ENCODE measurements at regions not wholly inside any gene's neighbourhood (a gene's known extent, or its start where the extent isn't known, plus 50 kb on each side); places are given as distances from the start of the nearest gene placed in this dataset.
"Not testable (repeated sequence)": the region's sequence is repeated elsewhere in the genome, so short reads cannot be mapped to it uniquely, and the experiment has no call there.

DNA sequence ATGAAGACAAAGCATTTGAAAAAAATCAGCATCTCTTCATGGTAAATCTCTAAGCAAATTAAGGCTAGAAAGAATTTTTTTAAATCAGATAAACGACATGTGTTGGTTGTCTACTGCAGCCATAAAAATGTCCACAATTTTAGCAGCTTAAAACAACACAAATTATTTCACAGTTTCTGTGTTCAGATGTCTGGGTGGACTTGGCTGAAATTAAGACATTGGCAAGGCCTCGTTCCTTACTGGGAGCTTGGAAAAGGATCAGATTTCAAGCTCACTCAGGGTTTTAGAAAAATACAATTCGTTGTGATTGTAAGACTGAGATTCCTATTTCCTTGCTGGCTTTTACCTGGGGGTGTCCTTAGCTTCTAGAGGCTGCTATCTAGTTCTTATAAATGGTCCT lies 1470.6 kb downstream of the PCDH19 start:
- H3K27ac ChIP-seq: no peak overlapping the region
- TF ChIP-seq, protein P1, sequence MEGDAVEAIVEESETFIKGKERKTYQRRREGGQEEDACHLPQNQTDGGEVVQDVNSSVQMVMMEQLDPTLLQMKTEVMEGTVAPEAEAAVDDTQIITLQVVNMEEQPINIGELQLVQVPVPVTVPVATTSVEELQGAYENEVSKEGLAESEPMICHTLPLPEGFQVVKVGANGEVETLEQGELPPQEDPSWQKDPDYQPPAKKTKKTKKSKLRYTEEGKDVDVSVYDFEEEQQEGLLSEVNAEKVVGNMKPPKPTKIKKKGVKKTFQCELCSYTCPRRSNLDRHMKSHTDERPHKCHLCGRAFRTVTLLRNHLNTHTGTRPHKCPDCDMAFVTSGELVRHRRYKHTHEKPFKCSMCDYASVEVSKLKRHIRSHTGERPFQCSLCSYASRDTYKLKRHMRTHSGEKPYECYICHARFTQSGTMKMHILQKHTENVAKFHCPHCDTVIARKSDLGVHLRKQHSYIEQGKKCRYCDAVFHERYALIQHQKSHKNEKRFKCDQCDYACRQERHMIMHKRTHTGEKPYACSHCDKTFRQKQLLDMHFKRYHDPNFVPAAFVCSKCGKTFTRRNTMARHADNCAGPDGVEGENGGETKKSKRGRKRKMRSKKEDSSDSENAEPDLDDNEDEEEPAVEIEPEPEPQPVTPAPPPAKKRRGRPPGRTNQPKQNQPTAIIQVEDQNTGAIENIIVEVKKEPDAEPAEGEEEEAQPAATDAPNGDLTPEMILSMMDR (conservative IDR thresholded peaks at IDR 0.05): no peak

DNA sequence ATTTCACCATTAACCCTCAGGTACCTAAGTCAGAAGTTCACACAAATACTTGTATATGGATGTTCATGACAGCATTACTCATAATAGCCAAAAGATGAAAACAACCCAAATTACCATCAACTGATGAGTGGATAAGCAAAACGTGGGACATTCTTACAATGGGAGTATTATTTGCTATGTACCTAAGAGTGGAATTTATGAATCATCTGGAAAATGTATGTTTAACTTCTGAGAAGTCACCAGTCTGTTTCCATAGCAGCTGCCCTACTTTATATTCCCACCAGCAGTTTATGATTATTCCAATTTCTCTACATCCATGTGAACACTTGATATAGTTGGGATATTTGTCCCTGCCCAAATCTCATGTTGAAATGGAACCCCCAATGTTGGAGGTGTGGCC lies 1478.9 kb downstream of the PCDH19 start:
- H3K27ac ChIP-seq: no peak overlapping the region
- TF ChIP-seq, protein P1 (conservative IDR thresholded peaks at IDR 0.05): no peak

DNA sequence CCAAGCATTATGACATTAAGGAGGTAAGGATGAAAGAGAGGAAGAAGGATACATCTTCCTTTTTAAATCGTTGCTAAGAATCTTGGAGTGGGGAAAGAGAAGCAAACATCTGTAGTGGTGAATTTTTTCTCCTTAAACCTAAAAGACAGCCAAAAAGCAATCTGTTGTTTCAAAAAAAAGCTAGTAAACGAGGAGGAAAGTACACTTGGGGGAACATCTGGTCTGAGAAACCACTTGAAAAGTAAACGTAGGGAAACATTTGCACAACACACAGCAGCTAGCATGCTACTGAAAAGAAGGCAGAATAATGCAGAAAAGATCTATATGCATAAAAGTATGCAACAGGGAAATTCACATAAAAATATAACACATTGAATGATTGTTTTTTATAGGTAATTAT lies 1485.6 kb downstream of the PCDH19 start:
- H3K27ac ChIP-seq: no peak overlapping the region
- TF ChIP-seq, protein P1 (conservative IDR thresholded peaks at IDR 0.05): no peak

DNA sequence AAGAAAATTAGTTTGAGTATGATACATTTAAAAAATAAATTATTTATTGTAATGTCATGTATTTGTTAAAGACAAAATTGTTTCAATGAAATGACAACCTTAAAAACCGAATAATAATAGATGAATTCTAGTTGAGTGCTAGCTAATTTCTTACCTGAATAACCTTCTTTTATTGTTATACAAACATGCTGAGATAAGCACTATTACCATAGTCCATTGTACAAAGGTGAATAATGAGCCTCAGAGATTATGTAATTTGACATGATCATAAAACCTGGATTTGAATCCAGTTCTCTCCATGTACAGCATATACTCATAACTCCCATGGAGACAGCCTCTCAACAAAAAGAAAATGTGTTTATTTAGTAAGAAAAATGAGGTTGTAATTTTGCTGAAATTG lies 1512.9 kb downstream of the PCDH19 start:
- TF ChIP-seq, protein P1 (conservative IDR thresholded peaks at IDR 0.05): no peak
- no peak overlapping the region for H3K27ac ChIP-seq

DNA sequence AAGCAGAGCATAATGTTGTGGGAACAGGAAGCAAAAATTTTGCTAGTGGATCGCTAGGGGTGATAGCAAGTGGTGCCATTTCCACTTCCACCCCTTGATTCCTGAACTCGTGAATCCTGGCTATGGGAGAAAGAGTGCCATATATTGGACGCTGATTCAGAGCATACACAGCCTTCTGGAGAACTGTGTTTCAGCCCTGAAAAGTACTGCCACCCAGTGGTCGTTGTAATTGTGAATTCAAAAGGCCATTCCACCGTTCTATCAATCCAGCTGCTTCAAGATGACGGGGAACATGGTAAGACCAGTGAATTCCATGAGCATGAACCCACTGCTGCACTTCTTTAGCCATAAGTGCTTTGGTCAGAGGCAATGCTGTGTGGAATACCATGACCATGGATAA lies 1559.4 kb downstream of the PCDH19 start:
- TF ChIP-seq, protein P1 (conservative IDR thresholded peaks at IDR 0.05): peak; percentile 53
- not testable (repeated sequence) for H3K27ac ChIP-seq
